DOHH2 (cell line): ENCODE measurements at regions not wholly inside any gene's neighbourhood (a gene's known extent, or its start where the extent isn't known, plus 50 kb on each side); places are given as distances from the start of the nearest gene placed in this dataset.

Experiments used
- CTCF ChIP-seq: fragments of 200-600 bp; sonication (generic); IDR thresholded peaks from one replicate; pipeline ENCODE4 v1.5.1; 2014; ENCODE audit warnings: antibody characterized with exemption, mild to moderate bottlenecking, low read depth, low read length; ENCODE audit not compliant: poor library complexity, severe bottlenecking
- EZH2phosphoT487 ChIP-seq: fragments of 200-600 bp; sonication (generic); IDR thresholded peaks from 2 replicates; pipeline ENCODE4 v1.6.1; 2017; ENCODE audit warnings: borderline replicate concordance, mild to moderate bottlenecking, antibody characterized with exemption, low read length, moderate library complexity, mixed read lengths

GRCh38 chr6:21420926-21421325 lies 172.6 kb upstream of the SOX4 start:
- no peak for TF ChIP-seq CTCF
- no peak for TF ChIP-seq EZH2phosphoT487
